ENCODE measurements at regions not wholly inside any gene's neighbourhood (a gene's known extent, or its start where the extent isn't known, plus 50 kb on each side); places are given as distances from the start of the nearest gene placed in this dataset.

- no peaks in the 10 kb centered on the region for H3K79me2 ChIP-seq (ENCODE audit: insufficient read depth, low read length)
- peaks cover 10% of the 10 kb centered on the region for H3K4me1 ChIP-seq (ENCODE audit: insufficient read depth, low read length, poor library complexity, severe bottlenecking)
- no peaks in the 10 kb centered on the region for H3K27me3 ChIP-seq (ENCODE audit: insufficient read depth, low read length, poor library complexity, severe bottlenecking)
- no peaks in the 10 kb centered on the region for H3K9me3 ChIP-seq (ENCODE audit: insufficient read depth, low read depth, low read length)
- H3K9ac ChIP-seq (ENCODE audit: low read depth, low read length, poor library complexity, severe bottlenecking): no peak overlapping the region
- H3K4me3 ChIP-seq (ENCODE audit: low read length, poor library complexity, severe bottlenecking): no peak overlapping the region
- no peaks in the 10 kb centered on the region for H3K36me3 ChIP-seq (ENCODE audit: insufficient read depth, low read length)
- no peak overlapping the region for H2AFZ ChIP-seq (ENCODE audit: low read length)
- H3K9me2 ChIP-seq (replicated peaks; ENCODE audit: low read depth, low read length): no peaks in the 10 kb centered on the region
- no peak overlapping the region for H3K4me2 ChIP-seq (ENCODE audit: low read depth, low read length, poor library complexity, severe bottlenecking)
- H3F3A ChIP-seq (ENCODE audit: low read depth): no peaks in the 10 kb centered on the region
- H4K20me1 ChIP-seq (ENCODE audit: insufficient read depth, low read length, poor library complexity, severe bottlenecking): no peaks in the 10 kb centered on the region
- TF ChIP-seq EZH2phosphoT487 (IDR thresholded peaks at IDR 0.05; ENCODE audit: borderline replicate concordance) (no peak), CTCF (conservative IDR thresholded peaks at IDR 0.05; ENCODE audit: low read length) (no peak)
Measured at GRCh38 chr4:110248831-110249253, 50.4 kb upstream of the ELOVL6 start.
